Neural progenitor cell (in vitro differentiated cells): ENCODE measurements at regions not wholly inside any gene's neighbourhood (a gene's known extent, or its start where the extent isn't known, plus 50 kb on each side); places are given as distances from the start of the nearest gene placed in this dataset.

Experiments
- DNase-seq: peaks from one replicate; pipeline ENCODE4 v3.0.0-alpha.2; 2016; ENCODE audit warnings: low spot score
- H2AFZ ChIP-seq: fragments of 200-600 bp; sonication (generic); replicated peaks from 2 replicates; pipeline ENCODE4 v1.6.1; 2016; ENCODE audit warnings: antibody characterized with exemption
- H3F3A ChIP-seq: fragments of 200-600 bp; sonication (generic); 2 replicates; pipeline ENCODE4 v1.6.1; 2016; ENCODE audit warnings: antibody characterized with exemption, low read depth
- H3K27ac ChIP-seq: fragments of 200-600 bp; sonication (generic); 2 replicates; pipeline ENCODE4 v1.5.1; 2016; ENCODE audit warnings: mild to moderate bottlenecking
- H3K27me3 ChIP-seq: fragments of 200-600 bp; sonication (generic); 2 replicates; pipeline ENCODE4 v1.6.1; 2016; ENCODE audit warnings: mild to moderate bottlenecking, moderate library complexity
- H3K36me3 ChIP-seq: fragments of 200-600 bp; sonication (generic); 2 replicates; pipeline ENCODE4 v1.5.1; 2016
- H3K4me1 ChIP-seq: fragments of 200-600 bp; sonication (generic); 2 replicates; pipeline ENCODE4 v1.6.1; 2016; ENCODE audit warnings: mixed run types
- H3K4me2 ChIP-seq: fragments of 200-600 bp; sonication (generic); 2 replicates; pipeline ENCODE4 v1.6.1; 2016
- H3K4me3 ChIP-seq: fragments of 200-600 bp; sonication (generic); 2 replicates; pipeline ENCODE4 v1.5.1; 2016
- H3K79me2 ChIP-seq: fragments of 200-600 bp; sonication (generic); 2 replicates; pipeline ENCODE4 v1.6.1; 2016; ENCODE audit warnings: low read depth
- H3K9ac ChIP-seq: fragments of 200-600 bp; sonication (generic); 2 replicates; pipeline ENCODE4 v1.6.1; 2016
- H3K9me3 ChIP-seq: fragments of 200-600 bp; sonication (generic); 2 replicates; pipeline ENCODE4 v1.5.1; 2016; ENCODE audit warnings: low read depth
- H4K20me1 ChIP-seq: fragments of 200-600 bp; sonication (generic); 2 replicates; pipeline ENCODE4 v1.6.1; 2016; ENCODE audit warnings: low read depth
- H3K27ac Mint-ChIP-seq: 3 replicates; pipeline ENCODE4 v1.8.0; 2021; ENCODE audit warnings: mixed read lengths
- H3K27me3 Mint-ChIP-seq: 2 replicates; pipeline ENCODE4 v1.8.0; 2022; ENCODE audit warnings: low read depth, mild to moderate bottlenecking, inconsistent platforms, moderate library complexity, mixed read lengths; ENCODE audit not compliant: insufficient read depth
- H3K36me3 Mint-ChIP-seq: 3 replicates; pipeline ENCODE4 v1.8.0; 2021; ENCODE audit warnings: mixed read lengths
- H3K4me1 Mint-ChIP-seq: 3 replicates; pipeline ENCODE4 v1.8.0; 2021; ENCODE audit warnings: mixed read lengths
- H3K4me3 Mint-ChIP-seq: 3 replicates; pipeline ENCODE4 v1.8.0; 2021; ENCODE audit warnings: mild to moderate bottlenecking, moderate library complexity, mixed read lengths
- H3K9me3 Mint-ChIP-seq: 3 replicates; pipeline ENCODE4 v1.8.0; 2020; ENCODE audit warnings: mixed read lengths
- EZH2 ChIP-seq: fragments of 200-600 bp; sonication (generic); IDR thresholded peaks from 2 replicates; pipeline ENCODE4 v1.6.1; 2017; ENCODE audit warnings: antibody characterized with exemption, mild to moderate bottlenecking, moderate library complexity
- EZH2phosphoT487 ChIP-seq: fragments of 200-600 bp; sonication (generic); IDR thresholded peaks from 2 replicates; pipeline ENCODE4 v1.6.1; 2017; ENCODE audit warnings: antibody characterized with exemption
- TF ChIP-seq, protein P1 (sequence below): fragments of 200-600 bp; sonication (generic); IDR thresholded peaks from 2 replicates; pipeline ENCODE4 v1.5.1; 2017; ENCODE audit warnings: antibody characterized with exemption, mild to moderate bottlenecking

GRCh38 chr6:145381941-145382340 lies 353.4 kb downstream of the EPM2A start:
- peaks cover 3% of the 10 kb centered on the region for H3K27me3 Mint-ChIP-seq
- H3K4me3 Mint-ChIP-seq, result no peak overlapping the region
- TF ChIP-seq EZH2, result no peak
- no peak for TF ChIP-seq EZH2phosphoT487
- TF ChIP-seq, protein P1, sequence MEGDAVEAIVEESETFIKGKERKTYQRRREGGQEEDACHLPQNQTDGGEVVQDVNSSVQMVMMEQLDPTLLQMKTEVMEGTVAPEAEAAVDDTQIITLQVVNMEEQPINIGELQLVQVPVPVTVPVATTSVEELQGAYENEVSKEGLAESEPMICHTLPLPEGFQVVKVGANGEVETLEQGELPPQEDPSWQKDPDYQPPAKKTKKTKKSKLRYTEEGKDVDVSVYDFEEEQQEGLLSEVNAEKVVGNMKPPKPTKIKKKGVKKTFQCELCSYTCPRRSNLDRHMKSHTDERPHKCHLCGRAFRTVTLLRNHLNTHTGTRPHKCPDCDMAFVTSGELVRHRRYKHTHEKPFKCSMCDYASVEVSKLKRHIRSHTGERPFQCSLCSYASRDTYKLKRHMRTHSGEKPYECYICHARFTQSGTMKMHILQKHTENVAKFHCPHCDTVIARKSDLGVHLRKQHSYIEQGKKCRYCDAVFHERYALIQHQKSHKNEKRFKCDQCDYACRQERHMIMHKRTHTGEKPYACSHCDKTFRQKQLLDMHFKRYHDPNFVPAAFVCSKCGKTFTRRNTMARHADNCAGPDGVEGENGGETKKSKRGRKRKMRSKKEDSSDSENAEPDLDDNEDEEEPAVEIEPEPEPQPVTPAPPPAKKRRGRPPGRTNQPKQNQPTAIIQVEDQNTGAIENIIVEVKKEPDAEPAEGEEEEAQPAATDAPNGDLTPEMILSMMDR, result no peak
- Histone ChIP-seq H3K27ac (no peak overlapping the region), H3F3A (no peaks in the 10 kb centered on the region), H3K4me1 (no peaks in the 10 kb centered on the region), H3K4me3 (no peak overlapping the region), H2AFZ (no peak overlapping the region), H3K9ac (no peak overlapping the region), H3K4me2 (no peak overlapping the region), H3K79me2 (no peaks in the 10 kb centered on the region), H3K36me3 (no peaks in the 10 kb centered on the region), H3K27me3 (no peaks in the 10 kb centered on the region), H3K9me3 (no peaks in the 10 kb centered on the region), H4K20me1 (no peaks in the 10 kb centered on the region)
- no peak overlapping the region for H3K27ac Mint-ChIP-seq
- DNase-seq, result no peak
- peaks cover 2% of the 10 kb centered on the region for H3K9me3 Mint-ChIP-seq
- H3K36me3 Mint-ChIP-seq, result no peaks in the 10 kb centered on the region
- H3K4me1 Mint-ChIP-seq, result no peaks in the 10 kb centered on the region

DNA sequence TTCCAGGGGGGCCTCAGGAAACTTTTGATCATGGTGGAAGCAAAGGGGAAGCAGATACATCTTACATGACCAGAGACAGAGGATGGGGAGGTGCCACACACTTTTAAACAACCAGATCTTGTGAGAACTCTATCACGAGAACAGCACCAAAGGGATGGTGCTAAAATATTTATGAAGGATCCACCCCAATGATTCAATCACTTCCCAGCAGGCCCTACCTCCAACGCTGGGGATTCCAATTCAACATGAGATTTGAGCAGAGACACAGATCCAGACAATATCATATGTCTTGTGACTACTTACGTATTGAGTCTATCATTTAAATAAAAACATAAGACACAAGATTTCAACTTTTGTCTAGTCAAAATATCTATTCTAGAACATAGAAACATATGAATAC lies 351.9 kb downstream of the EPM2A start:
- Mint-ChIP-seq H3K9me3 (no peaks in the 10 kb centered on the region), H3K36me3 (no peaks in the 10 kb centered on the region), H3K27me3 (no peaks in the 10 kb centered on the region), H3K4me1 (no peaks in the 10 kb centered on the region), H3K4me3 (no peak overlapping the region), H3K27ac (no peak overlapping the region)
- TF ChIP-seq EZH2 (no peak), EZH2phosphoT487 (no peak)
- TF ChIP-seq, protein P1, result no peak
- no peaks in the 10 kb centered on the region for H4K20me1 ChIP-seq
- H3K27me3 ChIP-seq, result no peaks in the 10 kb centered on the region
- no peaks in the 10 kb centered on the region for H3K36me3 ChIP-seq
- no peak overlapping the region for H2AFZ ChIP-seq
- no peak overlapping the region for H3K4me2 ChIP-seq
- DNase-seq, result no peak
- H3K27ac ChIP-seq, result no peak overlapping the region
- no peaks in the 10 kb centered on the region for H3K4me1 ChIP-seq
- no peaks in the 10 kb centered on the region for H3K9me3 ChIP-seq
- no peak overlapping the region for H3K4me3 ChIP-seq
- no peaks in the 10 kb centered on the region for H3K79me2 ChIP-seq
- H3K9ac ChIP-seq, result no peak overlapping the region
- no peaks in the 10 kb centered on the region for H3F3A ChIP-seq

GRCh38 chr6:145384503-145384902 lies 350.8 kb downstream of the EPM2A start:
- TF ChIP-seq EZH2, result no peak
- no peak for TF ChIP-seq EZH2phosphoT487
- TF ChIP-seq, protein P1, result no peak
- no peak overlapping the region for H3K27ac Mint-ChIP-seq
- H4K20me1 ChIP-seq, result no peaks in the 10 kb centered on the region
- H3K9me3 Mint-ChIP-seq, result no peaks in the 10 kb centered on the region
- no peaks in the 10 kb centered on the region for H3K4me1 Mint-ChIP-seq
- no peak overlapping the region for H3K4me3 ChIP-seq
- no peaks in the 10 kb centered on the region for H3K27me3 Mint-ChIP-seq
- H3K4me3 Mint-ChIP-seq, result no peak overlapping the region
- no peaks in the 10 kb centered on the region for H3F3A ChIP-seq
- H2AFZ ChIP-seq, result no peak overlapping the region
- H3K4me1 ChIP-seq, result no peaks in the 10 kb centered on the region
- H3K27me3 ChIP-seq, result no peaks in the 10 kb centered on the region
- no peak overlapping the region for H3K27ac ChIP-seq
- no peaks in the 10 kb centered on the region for H3K9me3 ChIP-seq
- H3K9ac ChIP-seq, result no peak overlapping the region
- H3K4me2 ChIP-seq, result no peak overlapping the region
- no peaks in the 10 kb centered on the region for H3K36me3 ChIP-seq
- no peak for DNase-seq
- H3K36me3 Mint-ChIP-seq, result no peaks in the 10 kb centered on the region
- no peaks in the 10 kb centered on the region for H3K79me2 ChIP-seq

- H3F3A ChIP-seq, result no peaks in the 10 kb centered on the region
- Mint-ChIP-seq H3K27me3 (no peaks in the 10 kb centered on the region), H3K9me3 (no peaks in the 10 kb centered on the region), H3K27ac (no peak overlapping the region), H3K4me3 (no peak overlapping the region), H3K4me1 (no peaks in the 10 kb centered on the region), H3K36me3 (no peaks in the 10 kb centered on the region)
- no peak overlapping the region for H2AFZ ChIP-seq
- no peak overlapping the region for H3K4me2 ChIP-seq
- no peaks in the 10 kb centered on the region for H3K27me3 ChIP-seq
- DNase-seq, result no peak
- H3K79me2 ChIP-seq, result no peaks in the 10 kb centered on the region
- no peak overlapping the region for H3K4me3 ChIP-seq
- H3K27ac ChIP-seq, result no peak overlapping the region
- no peaks in the 10 kb centered on the region for H3K9me3 ChIP-seq
- H3K4me1 ChIP-seq, result peaks cover 10% of the 10 kb centered on the region
- H3K36me3 ChIP-seq, result no peaks in the 10 kb centered on the region
- no peak for TF ChIP-seq EZH2
- no peak overlapping the region for H3K9ac ChIP-seq
- no peaks in the 10 kb centered on the region for H4K20me1 ChIP-seq
These were observed 338.8 kb downstream of the EPM2A start for GRCh38 chr6:145396499-145396898.
